A549 (cell line): ENCODE measurements at regions not wholly inside any gene's neighbourhood (a gene's known extent, or its start where the extent isn't known, plus 50 kb on each side); places are given as distances from the start of the nearest gene placed in this dataset.

Experiments used
- CTCF ChIP-seq: fragments of >200 bp; sonication (Bioruptor Twin); formaldehyde crosslinking; IDR thresholded peaks from 3 replicates; pipeline ENCODE4 v1.5.1; 2016
- HOXA7 ChIP-seq: fragments of 250-450 bp; sonication (Bioruptor Pico); IDR thresholded peaks from 2 replicates; pipeline ENCODE4 v1.5.0; 2020; ENCODE audit warnings: mild to moderate bottlenecking, moderate library complexity
- MAFK ChIP-seq: fragments of 450-650 bp; IDR thresholded peaks from 2 replicates; pipeline ENCODE4 v1.6.1; 2014; ENCODE audit not compliant: partially characterized antibody
- MAX ChIP-seq: IDR thresholded peaks from 2 replicates; pipeline ENCODE4 v1.6.1; 2012
- USF2 ChIP-seq: fragments of 450-650 bp; IDR thresholded peaks from 2 replicates; pipeline ENCODE4 v1.6.1; 2014; ENCODE audit warnings: antibody characterized with exemption
- ZFP36 ChIP-seq: fragments of 450-650 bp; IDR thresholded peaks from 2 replicates; pipeline ENCODE4 v1.6.1; 2014; ENCODE audit warnings: borderline replicate concordance; ENCODE audit not compliant: partially characterized antibody
- ZNF302 ChIP-seq: fragments of 250-450 bp; sonication (Bioruptor Pico); IDR thresholded peaks from 2 replicates; pipeline ENCODE4 v1.9.0; 2021; ENCODE audit warnings: inconsistent platforms, mild to moderate bottlenecking, moderate library complexity

GRCh38 chr1:208604295-208604694 is 360.1 kb upstream of the PLXNA2 start:
- TF ChIP-seq ZNF302 (no peak), CTCF (no peak), USF2 (no peak), MAX (no peak), MAFK (no peak), ZFP36 (no peak), HOXA7 (no peak)
